ENCODE measurements at regions not wholly inside any gene's neighbourhood (a gene's known extent, or its start where the extent isn't known, plus 50 kb on each side); places are given as distances from the start of the nearest gene placed in this dataset.

DNA sequence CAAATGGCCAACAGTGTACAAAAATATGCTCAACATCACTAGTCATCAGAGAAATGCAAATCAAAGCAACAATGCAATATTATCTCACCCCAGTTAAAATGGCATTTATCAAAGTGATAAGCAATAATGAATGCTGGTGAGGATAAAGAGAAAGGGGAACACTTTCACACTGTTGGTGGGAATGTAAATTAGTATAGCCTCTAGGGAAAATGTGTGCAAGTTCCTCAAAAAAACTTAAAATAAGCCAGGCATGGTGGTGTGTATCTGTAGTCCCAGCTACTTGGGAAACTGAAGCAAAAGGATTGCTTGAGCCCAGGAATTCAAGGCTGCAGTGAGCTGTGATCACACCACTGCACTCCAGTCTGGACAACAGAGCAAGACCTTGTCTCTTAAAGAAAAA, 572.1 kb downstream of the NLGN4X start:
- no peak overlapping the region for H3K27ac ChIP-seq (ENCODE audit: low read depth, low read length)
- no peak overlapping the region for H3K9ac ChIP-seq (ENCODE audit: extremely low read depth, low read length, poor library complexity, severe bottlenecking)
- no peak overlapping the region for H3K4me3 ChIP-seq (ENCODE audit: low read length)
- H3K27me3 ChIP-seq (ENCODE audit: control insufficient read depth, insufficient read depth, low read length, poor library complexity, severe bottlenecking): no peaks in the 10 kb centered on the region
- Mint-ChIP-seq H3K9me3 (peaks cover 43% of the 10 kb centered on the region), H3K4me1 (peaks cover 2% of the 10 kb centered on the region), H3K27me3 (ENCODE audit: insufficient read depth) (no peaks in the 10 kb centered on the region), H3K36me3 (ENCODE audit: low read depth) (peaks cover 50% of the 10 kb centered on the region), H3K27ac (no peak overlapping the region), H3K4me3 (no peak overlapping the region)
- peaks cover 29% of the 10 kb centered on the region for H3K9me3 ChIP-seq (ENCODE audit: control insufficient read depth, low read length)
- H3K36me3 ChIP-seq (ENCODE audit: control insufficient read depth, insufficient read depth, low read length): peaks cover 27% of the 10 kb centered on the region
- no peak for DNase-seq
- H3K4me1 ChIP-seq (ENCODE audit: control insufficient read depth, insufficient read depth, low read length): no peaks in the 10 kb centered on the region
- TF ChIP-seq, protein P1, sequence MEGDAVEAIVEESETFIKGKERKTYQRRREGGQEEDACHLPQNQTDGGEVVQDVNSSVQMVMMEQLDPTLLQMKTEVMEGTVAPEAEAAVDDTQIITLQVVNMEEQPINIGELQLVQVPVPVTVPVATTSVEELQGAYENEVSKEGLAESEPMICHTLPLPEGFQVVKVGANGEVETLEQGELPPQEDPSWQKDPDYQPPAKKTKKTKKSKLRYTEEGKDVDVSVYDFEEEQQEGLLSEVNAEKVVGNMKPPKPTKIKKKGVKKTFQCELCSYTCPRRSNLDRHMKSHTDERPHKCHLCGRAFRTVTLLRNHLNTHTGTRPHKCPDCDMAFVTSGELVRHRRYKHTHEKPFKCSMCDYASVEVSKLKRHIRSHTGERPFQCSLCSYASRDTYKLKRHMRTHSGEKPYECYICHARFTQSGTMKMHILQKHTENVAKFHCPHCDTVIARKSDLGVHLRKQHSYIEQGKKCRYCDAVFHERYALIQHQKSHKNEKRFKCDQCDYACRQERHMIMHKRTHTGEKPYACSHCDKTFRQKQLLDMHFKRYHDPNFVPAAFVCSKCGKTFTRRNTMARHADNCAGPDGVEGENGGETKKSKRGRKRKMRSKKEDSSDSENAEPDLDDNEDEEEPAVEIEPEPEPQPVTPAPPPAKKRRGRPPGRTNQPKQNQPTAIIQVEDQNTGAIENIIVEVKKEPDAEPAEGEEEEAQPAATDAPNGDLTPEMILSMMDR (conservative IDR thresholded peaks at IDR 0.05): no peak

DNA sequence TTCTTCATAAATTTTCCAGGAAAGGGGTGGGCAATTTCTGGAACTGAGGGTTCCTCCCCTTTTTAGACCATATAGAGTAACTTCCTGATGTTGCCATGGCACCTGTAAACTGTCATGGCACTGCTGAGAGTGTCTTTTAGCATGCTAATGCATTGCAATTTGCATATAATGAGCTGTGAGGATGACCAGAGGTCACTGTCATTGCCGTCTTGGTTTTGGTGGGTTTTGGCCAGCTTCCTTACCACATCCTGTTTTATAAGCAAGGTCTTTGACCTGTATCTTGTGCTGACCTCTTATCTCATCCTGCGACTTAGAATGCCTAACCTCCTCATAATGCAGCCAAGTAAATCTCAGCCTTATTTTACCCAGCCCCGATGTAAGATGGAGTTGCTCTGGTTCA, 577.8 kb downstream of the NLGN4X start:
- Histone ChIP-seq H3K9ac (ENCODE audit: extremely low read depth, low read length, poor library complexity, severe bottlenecking) (no peak overlapping the region), H3K36me3 (ENCODE audit: control insufficient read depth, insufficient read depth, low read length) (peaks cover 54% of the 10 kb centered on the region), H3K4me1 (ENCODE audit: control insufficient read depth, insufficient read depth, low read length) (no peaks in the 10 kb centered on the region), H3K4me3 (ENCODE audit: low read length) (no peak overlapping the region), H3K27ac (ENCODE audit: low read depth, low read length) (no peak overlapping the region), H3K9me3 (ENCODE audit: control insufficient read depth, low read length) (peaks cover 50% of the 10 kb centered on the region), H3K27me3 (ENCODE audit: control insufficient read depth, insufficient read depth, low read length, poor library complexity, severe bottlenecking) (no peaks in the 10 kb centered on the region)
- H3K4me3 Mint-ChIP-seq: no peak overlapping the region
- peaks cover 38% of the 10 kb centered on the region for H3K4me1 Mint-ChIP-seq
- H3K27me3 Mint-ChIP-seq (ENCODE audit: insufficient read depth): no peaks in the 10 kb centered on the region
- TF ChIP-seq, protein P1 (conservative IDR thresholded peaks at IDR 0.05): no peak
- no peak overlapping the region for H3K27ac Mint-ChIP-seq
- WGBS, 2 experiments (ENCODE audit: insufficient coverage in 1 of 2, insufficient read length in 1 of 2): 60 to 88% methylated on average over 1 to 3 of the region's 3 CpGs
- DNase-seq: peak; percentile 58
- H3K36me3 Mint-ChIP-seq (ENCODE audit: low read depth): peaks cover 60% of the 10 kb centered on the region
- H3K9me3 Mint-ChIP-seq: peaks cover 46% of the 10 kb centered on the region

DNA sequence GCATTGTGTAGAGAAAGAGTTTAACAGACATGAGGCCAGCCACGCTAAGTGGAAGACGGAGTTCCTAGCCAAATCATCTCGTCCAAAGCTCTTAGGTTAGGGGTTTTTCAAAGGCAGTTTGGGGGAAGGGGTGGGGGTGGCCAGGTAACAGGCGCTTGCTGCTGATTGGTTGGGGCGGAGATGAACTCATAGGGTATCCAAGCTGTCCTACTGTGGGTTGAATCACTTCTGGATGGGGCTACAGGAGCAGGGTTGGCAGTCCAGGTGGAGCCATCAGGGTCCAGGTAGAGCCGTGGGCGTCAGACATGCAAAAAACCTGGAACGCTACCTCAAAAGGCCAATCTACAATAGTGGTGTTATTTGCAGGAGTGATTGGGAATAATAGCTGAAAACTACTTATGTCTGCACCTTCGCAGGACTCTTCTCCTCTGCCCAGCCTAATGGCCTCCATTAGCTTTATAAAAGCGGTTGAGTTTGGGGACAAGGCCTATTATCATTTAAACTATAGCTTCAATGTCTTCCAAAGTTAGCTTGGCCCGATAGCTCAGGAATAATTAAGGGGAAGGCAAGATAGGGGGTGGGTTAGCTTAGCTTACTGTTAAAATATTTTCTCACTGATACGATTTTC, 579.6 kb downstream of the NLGN4X start:
- peak overlapping the region; percentile 59 for H3K27ac Mint-ChIP-seq
- peaks cover 46% of the 10 kb centered on the region for H3K36me3 Mint-ChIP-seq (ENCODE audit: low read depth)
- no peak overlapping the region for H3K27ac ChIP-seq (ENCODE audit: low read depth, low read length)
- peaks cover 27% of the 10 kb centered on the region for H3K9me3 Mint-ChIP-seq
- TF ChIP-seq, protein P1 (conservative IDR thresholded peaks at IDR 0.05): no peak
- no peak overlapping the region for H3K9ac ChIP-seq (ENCODE audit: extremely low read depth, low read length, poor library complexity, severe bottlenecking)
- H3K4me3 Mint-ChIP-seq: peak overlapping the region; percentile 18
- peak overlapping the region; percentile 17 for H3K4me3 ChIP-seq (ENCODE audit: low read length)
- H3K36me3 ChIP-seq (ENCODE audit: control insufficient read depth, insufficient read depth, low read length): peaks cover 42% of the 10 kb centered on the region
- DNase-seq: peak; percentile 81
- no peaks in the 10 kb centered on the region for H3K27me3 ChIP-seq (ENCODE audit: control insufficient read depth, insufficient read depth, low read length, poor library complexity, severe bottlenecking)
- peaks cover 56% of the 10 kb centered on the region for H3K4me1 Mint-ChIP-seq
- no peaks in the 10 kb centered on the region for H3K4me1 ChIP-seq (ENCODE audit: control insufficient read depth, insufficient read depth, low read length)
- H3K9me3 ChIP-seq (ENCODE audit: control insufficient read depth, low read length): peaks cover 32% of the 10 kb centered on the region
- 68% methylated on average over 10 of the region's 12 CpGs; no CpG with 5 or more reads in 1 of the 2 experiments for WGBS, 2 experiments (ENCODE audit: insufficient coverage in 1 of 2, insufficient read length in 1 of 2)
- H3K27me3 Mint-ChIP-seq (ENCODE audit: insufficient read depth): no peaks in the 10 kb centered on the region
